GM18511 (cell line): ENCODE measurements at regions not wholly inside any gene's neighbourhood (a gene's known extent, or its start where the extent isn't known, plus 50 kb on each side); places are given as distances from the start of the nearest gene placed in this dataset.
"Not testable (repeated sequence)": the region's sequence is repeated elsewhere in the genome, so short reads cannot be mapped to it uniquely, and the experiment has no call there.

Experiments
- ATAC-seq: cut with Tn5 transposase; IDR thresholded peaks from one replicate; pipeline ENCODE4 v1.9.1; 2021; ENCODE audit warnings: mild to moderate bottlenecking, moderate library complexity; ENCODE audit not compliant: unreplicated experiment

DNA sequence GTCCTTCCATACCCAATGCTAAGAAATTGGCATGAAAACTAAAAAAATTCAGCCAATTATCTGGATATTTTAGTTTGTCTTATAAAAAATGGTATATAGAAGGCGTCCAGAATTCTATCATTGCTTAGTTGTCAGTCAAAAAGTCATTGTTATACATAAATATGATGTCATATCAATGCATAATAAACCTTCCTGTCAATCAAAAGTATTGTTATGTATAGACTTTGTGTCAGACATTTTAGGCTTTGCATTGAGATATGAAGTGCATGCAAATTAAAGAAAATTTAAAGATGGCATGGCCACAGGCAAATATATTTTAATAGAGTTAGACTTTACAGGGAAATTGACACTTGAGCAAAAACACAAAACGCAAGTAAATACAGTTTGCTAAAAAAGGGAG is 173.4 kb upstream of the FANCL start:
- ATAC-seq = no peak

GRCh38 chr2:58410549-58410948 is 169.4 kb upstream of the FANCL start:
- ATAC-seq = no peak

- no peak for ATAC-seq
Observed at GRCh38 chr2:58407487-58407886, 166.4 kb upstream of the FANCL start.

- no peak for ATAC-seq
Observed at GRCh38 chr2:58405341-58405740, 164.2 kb upstream of the FANCL start.

DNA sequence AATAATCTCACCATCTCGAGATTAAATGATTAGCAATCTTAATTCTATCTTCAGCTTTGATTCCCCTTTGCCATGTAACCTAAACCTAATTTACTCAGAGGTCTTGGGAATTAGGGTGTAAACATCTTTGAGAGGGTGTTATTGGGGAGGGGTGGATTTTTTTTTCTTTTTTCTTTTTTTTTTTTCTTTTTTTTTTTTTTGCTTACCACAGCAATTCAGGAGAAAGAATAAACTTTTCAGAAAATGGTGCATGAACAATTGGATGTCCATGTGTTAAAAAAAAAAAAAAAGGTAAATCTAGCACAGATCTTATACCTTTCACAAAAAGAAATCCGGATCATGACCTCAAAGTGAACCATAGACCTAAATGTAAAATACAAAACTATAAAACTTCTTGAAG is 160.8 kb upstream of the FANCL start:
- ATAC-seq = no peak

- ATAC-seq = no peak
Observed at GRCh38 chr2:58398406-58398805, 157.3 kb upstream of the FANCL start.

- no peak for ATAC-seq
Observed at GRCh38 chr2:58387701-58388100, 146.6 kb upstream of the FANCL start.

GRCh38 chr2:58386904-58387303 is 145.8 kb upstream of the FANCL start:
- not testable (repeated sequence) for ATAC-seq

DNA sequence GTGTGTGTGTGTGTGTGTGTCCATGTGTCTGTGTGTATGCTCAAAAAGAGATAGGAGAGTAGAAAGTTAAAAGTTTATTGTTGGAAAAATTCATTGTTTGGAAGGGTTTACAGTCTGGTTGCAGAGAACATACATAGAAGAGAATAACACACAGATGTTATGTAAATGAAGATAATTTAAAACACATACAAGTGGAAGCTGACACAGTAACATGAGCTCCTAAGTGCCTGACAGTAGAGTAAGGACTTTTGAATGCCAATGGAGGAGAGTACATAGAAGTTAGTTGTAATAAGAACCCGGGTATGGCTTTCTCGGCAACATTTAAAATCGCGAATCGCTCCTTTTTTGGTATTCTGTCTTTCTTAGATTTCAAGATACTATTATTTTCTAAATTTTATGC is 137.0 kb upstream of the FANCL start:
- ATAC-seq = no peak

DNA sequence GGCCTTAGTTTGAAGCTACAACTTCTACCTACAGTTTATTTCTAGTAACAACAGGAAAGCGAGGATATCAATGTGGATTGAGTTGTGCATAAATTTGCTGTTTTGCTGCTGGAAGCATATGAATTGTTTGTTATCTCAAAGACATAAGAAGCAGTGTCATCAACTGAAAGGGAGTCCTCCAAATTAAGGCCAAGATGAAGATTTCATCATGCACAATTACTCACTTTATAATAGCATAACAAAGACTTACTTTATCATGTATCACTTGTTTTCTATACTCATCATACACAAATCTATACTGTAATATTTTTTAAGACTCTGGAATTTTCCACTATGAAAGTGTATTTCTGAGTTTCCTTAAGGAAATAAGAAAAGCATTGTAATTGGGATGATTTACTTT is 136.1 kb upstream of the FANCL start:
- ATAC-seq = no peak

DNA sequence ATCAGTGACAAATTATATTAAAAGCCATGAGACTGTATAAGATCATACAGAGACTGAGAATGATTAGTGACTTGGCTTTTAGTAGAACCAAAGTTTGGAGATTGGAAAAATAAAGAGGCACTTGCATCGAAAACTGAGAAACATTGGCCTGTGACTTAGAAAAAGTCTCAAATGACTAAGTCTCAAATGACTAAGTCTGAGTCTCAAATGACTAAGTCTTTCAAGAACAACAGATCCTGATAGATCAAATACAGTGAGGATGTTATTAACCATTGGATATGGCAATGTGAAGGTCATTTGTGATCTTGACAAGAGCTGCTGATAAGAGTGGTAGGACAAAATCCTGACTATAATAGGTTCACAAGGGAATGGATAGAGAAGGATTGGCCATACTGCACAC is 135.5 kb upstream of the FANCL start:
- peak; percentile 61 for ATAC-seq

- ATAC-seq = no peak
Observed at GRCh38 chr2:58369594-58369993, 128.5 kb upstream of the FANCL start.

- ATAC-seq = no peak
Observed at GRCh38 chr2:58364098-58364497, 123.0 kb upstream of the FANCL start.

DNA sequence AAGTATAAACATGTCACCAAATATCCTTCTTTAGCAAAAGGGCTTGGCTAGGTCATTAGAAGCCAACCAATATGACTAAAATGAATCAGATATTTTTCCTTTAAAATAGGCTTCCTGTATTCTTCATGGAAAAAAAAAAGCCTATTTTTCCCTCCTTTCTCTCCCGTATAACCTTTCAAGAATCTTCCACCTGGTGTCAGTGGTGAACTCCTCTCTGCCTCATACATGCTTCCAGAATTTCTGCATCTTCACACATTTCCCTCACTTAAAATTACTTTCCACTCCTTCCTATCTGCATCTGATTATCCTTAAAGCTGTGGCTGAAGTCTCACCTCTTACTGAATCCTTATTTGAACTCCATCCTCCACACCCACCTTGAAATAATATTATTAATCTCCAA is 116.9 kb upstream of the FANCL start:
- ATAC-seq = no peak

- no peak for ATAC-seq
Observed at GRCh38 chr2:58357521-58357920, 116.4 kb upstream of the FANCL start.

DNA sequence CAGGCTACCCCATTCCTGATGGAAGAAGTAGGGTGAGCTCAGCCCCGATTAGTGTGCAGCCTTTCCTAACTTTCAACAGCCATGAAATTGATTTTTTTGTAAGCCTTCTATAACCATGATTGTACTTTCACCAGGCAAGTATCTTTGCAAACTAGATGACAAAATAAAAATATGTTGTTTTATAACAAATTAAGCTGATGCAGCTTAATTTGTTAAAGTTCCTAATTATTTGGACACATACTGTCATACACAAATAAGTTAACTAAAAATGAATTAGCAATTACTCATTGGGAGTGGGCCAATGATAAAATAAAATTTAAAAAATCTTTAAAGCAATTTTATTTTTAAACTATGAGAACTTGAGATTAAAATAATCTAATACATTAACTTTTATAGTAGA is 113.1 kb upstream of the FANCL start:
- no peak for ATAC-seq

GRCh38 chr2:58350484-58350883 is 109.4 kb upstream of the FANCL start:
- ATAC-seq = peak; percentile 67

- no peak for ATAC-seq
Observed at GRCh38 chr2:58347810-58348209, 106.7 kb upstream of the FANCL start.

DNA sequence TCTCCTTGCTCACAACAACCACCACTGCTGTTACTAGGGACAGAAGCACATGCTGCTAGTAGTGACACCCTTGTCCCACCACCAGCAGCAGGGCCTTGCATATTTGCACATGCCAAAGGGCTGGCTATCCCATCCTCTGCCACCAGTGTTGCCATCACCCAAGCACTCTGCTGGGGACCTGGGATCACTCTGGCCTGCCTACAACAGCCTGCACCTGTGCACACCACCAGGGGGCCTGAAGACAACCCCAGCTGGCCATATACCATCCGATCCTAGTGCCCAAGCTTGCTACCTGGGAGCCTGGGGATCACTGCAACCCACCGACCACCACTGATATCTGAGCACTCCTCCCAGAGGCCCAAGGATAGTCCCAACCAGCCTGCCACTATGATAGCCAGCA is 99.9 kb upstream of the FANCL start:
- no peak for ATAC-seq

DNA sequence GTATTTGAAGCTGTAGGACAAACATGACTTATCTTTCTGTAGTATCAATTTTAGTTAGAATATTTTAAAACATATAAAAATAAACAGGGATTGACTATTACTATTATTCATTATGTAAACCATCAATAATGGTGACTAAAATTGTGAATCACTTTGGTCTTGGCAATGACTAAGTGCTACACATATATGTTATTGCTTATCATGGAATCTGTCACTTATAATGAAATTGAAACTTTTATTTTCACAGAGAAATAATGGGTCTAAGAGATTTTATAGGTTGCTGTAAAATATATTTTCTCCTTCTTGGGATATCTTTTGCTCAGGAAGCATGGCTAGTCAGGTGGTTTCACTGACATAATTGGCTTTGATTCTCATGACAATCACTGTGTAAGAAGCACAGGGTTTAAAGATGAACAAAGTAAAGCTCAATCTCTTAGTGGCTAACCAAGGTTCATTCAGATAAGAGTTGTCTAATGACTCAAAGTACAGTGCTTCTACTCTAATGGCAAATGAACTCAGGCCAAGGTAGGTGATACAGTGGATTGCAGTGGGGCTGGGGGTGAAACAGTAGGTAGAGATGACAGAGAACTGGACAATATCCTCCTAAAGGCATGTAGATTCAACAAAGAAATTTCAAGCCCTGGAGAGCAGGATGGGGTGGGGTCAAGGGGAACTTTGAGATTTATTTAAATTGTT is 98.6 kb upstream of the FANCL start:
- ATAC-seq = no peak

- no peak for ATAC-seq
Observed at GRCh38 chr2:58336416-58336815, 95.3 kb upstream of the FANCL start.

- no peak for ATAC-seq
Observed at GRCh38 chr2:58334414-58334813, 93.3 kb upstream of the FANCL start.

DNA sequence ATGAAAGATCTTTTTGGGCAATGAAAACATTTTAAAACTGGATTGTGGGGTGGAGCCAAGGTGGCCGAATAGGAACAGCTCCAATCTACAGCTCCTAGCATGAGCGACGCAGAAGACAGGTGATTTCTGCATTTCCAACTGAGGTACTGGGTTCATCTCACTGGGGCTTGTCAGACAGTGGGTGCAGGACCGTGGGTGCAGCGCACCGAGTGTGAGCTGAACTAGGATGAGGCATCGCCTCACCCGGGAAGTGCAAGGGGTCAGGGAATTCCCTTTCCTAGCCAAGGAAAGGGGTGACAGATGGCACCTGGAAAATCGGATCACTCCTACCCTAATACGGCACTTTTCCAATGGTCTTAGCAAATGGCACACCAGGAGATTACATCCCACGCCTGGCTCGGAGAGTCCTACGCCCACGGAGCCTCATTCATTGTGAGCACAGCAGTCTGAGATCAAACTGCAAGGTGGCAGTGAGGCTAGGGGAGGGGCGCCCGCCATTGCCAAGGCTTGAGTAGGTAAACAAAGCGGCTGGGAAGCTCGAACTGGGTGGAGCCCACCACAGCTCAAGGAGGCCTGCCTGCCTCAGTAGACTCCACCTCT is 84.3 kb upstream of the FANCL start:
- ATAC-seq = not testable (repeated sequence)
